Smooth muscle cell of the brain vasculature (primary cell): ENCODE measurements at regions not wholly inside any gene's neighbourhood (a gene's known extent, or its start where the extent isn't known, plus 50 kb on each side); places are given as distances from the start of the nearest gene placed in this dataset.

Experiments
- DNase-seq: peaks from one replicate; pipeline ENCODE4 v3.0.0-alpha.2; 2012; ENCODE audit warnings: low read depth, low spot score

DNA sequence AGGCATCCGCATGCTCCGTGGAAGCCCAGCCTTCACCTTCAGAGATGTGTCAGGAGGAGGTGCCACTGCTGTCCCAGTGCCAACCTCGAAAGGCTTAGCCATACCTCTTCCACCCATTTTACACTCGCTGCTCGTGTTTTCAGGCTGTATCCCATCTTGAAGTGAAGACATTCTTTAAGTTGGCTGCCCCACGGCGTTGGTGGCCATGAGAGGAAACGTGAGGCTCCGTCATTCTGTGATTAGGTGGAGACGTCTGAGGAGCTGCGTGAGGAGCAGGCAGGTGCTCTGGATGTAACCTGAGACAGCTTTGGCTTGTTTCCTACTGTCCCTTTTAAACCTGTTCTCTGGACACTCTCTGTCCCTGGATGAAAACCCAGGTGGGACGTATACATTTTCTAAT, 159.9 kb upstream of the RNF32 start:
- no peak for DNase-seq

DNA sequence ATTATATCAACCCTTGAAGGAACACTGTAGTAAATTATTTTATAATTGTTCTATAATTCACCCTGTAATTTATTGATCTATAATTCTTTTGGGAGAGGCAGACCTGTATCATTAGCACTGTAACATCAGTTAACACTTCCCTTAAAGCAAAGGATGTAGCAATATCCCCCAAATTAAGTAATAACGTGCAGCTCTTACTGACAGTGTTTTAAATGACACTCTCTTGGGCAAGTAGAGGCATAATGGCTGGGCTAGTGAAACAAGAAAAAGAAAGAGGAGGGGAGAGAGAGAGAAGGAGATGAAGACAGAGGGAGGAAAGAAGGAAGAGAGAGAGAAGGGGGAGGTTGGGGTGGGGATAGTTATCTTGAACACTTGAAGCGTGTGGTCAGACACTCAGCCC, 161.0 kb upstream of the RNF32 start:
- no peak for DNase-seq

DNA sequence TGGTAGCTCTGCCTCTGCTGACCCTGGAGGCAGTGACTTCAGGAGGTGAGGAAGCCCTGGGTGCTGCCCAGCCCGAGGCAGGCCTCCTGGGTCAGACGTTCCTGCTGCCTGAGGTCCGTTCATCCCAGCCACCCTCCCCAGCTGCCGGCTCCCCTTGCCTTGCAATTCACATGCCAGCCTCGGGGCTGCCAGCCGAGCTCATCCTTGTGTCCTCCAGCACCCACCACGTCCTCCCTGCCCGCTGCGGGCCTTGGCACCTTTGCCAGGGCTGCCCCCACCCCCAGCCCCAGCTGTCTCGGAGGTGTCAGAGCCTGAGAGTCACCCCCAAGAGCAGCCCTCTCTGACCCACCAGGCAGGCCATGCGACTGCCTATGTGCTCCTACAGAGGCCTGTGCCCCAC, 162.1 kb upstream of the RNF32 start:
- DNase-seq = no peak

DNA sequence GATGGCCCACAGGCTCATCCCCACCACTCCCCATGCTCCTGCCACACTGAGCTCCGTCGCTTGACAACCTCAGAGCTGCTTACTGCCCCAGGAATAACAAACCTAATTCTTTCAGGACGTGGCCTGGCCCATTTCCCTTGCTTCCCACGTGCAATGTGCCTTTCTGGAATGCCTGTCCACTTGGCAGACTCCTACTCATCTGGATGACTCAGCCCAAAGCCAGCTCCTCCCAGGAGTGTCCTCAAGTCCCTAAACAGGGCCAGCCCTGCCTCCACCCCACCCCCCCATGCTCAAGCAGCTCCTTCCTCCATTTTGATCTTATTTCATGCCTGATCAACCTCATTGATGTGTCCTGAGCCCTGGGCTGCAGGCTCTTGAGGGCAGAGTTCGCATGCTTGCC, 164.9 kb upstream of the RNF32 start:
- no peak for DNase-seq

DNA sequence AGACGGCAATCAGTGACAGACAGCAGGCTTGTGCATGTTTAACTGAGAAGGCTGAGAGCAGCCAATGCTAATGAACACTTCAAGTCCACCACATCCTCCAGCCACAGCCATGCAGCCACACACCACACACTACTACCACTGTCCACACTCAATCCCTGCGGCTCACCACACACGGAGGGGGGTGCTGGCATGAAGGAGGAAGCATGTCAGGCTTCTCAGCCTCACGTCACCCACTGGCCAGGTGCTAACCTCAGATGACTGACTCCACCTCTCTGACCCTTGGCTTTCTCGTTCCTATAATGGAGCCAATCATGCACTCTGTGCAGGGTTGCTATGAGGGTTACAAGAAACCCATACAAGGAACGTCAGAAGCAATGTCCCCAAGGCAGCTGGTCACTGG, 165.4 kb upstream of the RNF32 start:
- DNase-seq = no peak

DNA sequence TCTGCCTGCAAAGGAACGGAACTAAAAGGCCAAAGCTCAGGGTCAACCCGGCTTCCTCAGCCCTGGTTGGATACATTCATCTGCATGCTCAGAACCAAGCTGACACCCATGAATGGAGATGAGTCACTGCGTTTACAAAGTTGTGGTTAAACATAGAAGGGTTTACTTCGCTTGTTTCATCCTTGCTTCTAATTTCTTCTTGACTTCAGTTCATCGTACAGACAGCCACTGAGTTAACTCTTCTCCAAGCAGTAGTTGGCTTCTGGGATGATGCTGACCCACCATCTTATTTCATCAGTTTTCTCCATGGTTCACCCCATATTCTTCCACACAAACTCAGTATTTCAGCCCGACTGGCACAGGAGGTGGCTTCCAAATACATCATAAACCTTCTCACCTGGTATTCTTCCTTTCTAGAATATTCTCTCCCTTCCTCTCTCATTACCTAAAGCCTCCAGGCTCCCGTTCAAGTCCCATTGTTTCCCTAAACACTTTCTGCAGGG, 166.3 kb upstream of the RNF32 start:
- DNase-seq = peak; percentile 29

DNA sequence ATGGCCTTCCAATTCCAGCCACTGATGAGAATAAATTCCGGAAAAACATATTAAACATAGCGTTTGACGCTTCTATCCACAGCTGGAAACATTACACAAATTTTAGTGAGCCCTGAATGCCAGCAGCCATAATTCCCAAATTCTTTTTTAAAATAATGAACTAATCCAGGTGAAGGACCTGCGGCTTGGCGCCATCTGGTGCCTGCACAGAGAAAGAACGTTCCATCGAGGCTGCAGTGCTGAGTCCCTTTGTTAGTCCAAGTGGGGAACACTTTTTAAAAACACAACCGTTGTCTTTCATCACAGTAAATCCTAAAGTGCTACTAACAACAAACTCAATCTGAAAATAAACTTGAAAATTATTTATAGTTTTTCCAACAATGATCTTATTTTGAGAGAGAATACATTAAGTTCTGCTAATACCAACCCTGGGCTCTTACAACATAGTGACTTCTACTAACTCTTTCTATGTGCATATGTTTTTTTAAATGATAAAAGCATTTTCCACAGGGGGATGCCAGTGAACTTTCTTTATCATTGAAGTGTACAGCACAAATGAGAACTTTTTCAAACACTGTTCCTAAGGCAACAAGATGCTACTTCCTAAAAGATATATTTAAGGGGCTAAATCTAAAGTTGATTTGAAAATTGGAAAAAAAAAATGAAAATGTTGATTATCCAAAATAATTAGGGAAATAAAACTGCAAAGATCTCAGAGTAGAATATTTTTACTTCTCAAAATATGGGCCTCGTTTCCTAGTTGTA, 166.9 kb upstream of the RNF32 start:
- DNase-seq = no peak

DNA sequence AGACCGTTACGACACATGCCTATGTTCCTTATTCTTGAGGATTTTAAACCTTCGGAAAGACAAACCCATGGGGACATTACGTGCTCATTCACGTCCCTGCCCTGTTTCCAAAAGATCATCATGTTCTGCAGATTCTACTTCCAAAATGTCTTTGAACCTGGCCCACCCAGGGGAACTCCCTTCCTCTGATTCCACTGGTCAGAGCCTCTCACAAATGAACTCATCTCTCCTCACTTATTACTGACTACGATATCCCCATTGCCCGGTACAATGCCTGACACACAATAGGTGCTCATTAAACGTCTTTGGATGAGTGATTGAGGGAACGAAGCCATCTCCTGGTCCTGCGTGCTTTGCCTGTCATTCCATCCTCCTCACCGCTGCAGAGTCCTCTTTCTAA, 168.3 kb upstream of the RNF32 start:
- no peak for DNase-seq

DNA sequence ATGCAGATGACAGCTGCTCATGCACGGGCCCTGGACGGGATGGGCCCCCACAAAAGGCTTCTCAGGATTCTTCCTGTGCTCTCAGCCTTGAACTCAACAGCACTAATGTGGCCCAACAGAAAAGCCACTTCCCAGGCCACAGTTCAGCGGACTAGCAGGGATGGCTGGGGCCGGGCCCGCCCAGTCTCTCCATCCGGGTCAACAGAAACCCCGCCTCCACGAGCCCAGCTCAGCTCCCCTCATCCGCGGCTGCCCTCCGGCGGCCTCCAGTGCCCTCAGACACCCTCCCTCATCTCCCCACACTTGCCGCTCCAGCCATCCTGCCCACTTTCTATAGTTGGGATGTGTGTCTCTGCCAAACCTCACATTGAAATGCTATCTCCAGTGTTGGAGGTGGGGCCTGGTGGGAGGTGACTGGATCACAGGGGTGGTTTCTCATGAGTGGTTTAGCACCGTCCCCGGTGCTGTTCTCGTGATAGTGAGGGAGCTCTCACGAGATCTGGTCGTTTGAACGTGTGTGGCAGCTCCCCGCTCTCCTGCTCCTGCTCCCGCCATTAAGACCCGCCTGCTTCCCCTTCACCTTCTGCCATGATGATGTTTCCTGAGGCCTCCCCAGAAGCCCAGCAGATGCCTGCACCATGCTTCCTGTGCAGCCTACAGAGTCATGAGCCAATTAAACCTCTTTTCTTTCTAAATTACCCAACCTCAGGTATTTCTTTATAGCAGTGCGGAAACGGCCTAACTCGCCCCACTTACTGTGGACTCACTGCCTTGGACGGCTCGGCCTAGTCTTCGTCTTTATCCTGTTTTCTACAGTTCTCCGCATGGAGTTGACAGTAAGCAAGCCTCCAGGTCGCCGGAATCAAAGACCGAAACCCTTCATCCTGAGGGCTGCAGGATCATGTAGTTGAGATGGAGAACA, 169.9 kb upstream of the RNF32 start:
- DNase-seq = no peak

DNA sequence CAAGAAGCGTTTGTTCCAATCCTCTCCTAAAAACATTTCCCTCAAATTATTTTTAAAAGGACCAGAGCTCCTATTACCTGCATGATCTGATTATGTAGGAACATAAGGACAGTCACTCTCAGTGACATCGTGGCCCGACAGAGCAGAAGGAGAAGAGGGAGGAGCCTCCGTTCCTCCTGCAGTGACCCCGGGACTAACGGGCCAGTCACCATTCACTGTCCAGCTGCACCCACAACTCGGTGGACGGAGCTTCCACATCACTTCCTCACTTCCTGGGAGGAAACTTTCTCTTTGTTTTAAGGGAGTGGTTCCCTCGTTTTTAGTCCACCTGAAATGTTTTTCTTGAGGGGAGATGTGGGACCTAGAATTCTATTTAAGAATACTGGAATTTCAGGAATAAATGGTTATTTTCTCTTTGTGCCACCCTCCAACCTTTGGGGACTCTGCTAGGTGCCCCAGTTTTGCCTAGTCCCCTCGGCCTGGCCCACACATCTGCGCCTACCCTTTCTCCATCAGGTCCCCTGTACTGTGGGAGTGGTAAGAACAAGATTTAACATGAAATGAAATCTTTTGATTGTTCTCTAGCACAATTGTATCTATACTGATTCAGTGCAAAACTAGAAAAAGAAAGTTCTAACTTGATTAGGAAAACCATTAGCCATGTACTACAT, 173.5 kb upstream of the RNF32 start:
- DNase-seq = no peak

DNA sequence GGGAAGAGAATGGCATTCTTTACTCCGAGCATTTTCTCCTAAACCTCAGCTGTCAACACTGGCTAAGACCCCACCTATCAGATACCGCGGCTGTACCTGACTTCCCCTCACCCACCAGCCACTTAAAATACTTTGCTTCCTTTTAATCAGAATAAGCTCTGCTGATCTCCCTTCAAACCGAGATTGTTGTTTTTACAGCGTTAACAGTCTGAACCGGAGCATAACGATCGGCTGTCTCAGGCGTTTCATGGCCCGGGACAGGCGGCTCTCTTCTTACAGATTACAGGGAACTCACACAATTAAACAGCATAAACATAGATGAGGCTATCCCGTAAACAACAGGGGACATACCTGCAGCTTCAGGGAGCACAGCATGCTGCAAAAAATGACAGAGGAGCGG, 174.3 kb upstream of the RNF32 start:
- DNase-seq = no peak

DNA sequence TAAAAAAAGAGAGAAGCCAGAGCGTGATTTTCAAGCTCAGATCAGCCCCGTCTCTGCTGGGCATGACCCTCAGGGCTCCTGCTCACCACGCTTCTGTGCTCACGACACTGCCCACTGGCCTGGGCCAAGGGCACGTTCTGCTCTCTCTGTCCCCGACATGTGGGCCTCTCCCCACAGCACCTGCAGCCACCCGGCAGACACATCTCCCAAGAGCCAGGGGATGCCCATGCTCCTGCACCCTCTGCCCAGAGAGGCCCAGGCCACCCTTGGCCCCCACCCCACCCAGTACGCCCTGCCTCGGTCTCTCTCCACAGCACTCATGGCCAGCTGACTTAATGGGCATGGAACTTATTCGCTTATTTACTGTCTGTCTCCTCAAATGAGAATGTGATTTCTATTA, 175.4 kb upstream of the RNF32 start:
- DNase-seq = no peak

DNA sequence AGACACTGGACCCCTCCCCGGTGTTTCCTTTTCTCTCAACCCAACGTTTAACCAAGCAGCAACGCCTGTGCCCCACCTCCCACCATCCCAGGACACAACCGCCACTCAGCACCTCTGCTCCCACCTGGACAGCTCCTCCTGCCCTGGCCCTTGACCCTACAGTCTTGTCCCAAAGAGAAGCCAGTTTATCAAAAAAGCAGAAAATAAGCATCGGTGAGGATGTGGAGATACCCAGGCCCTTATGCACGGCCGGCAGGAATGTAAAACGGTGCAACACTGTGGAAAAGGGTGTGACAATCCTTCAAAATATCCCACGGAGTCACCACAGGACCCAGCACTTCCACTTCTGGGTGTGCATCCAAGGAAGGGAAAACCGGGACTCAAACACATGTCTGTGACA, 176.2 kb upstream of the RNF32 start:
- no peak for DNase-seq

DNA sequence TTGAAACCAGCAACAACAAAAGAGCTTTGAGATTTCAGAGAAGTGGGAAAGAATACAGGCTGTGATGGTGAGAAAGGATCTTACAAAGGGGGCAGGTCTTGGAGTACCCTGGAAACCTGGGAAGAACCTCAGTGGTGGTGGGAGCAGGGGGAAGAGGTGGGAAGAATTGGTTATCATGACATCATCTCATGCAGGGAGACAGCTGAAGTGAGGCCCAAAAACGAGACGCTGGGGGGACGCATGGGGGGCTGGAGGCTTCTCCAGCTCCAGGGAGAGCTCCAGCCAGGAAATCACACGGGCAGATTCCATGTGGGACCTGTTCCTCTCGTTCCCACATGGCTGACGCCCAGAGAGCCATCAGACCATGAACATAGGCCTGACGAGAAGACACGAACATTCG, 177.3 kb upstream of the RNF32 start:
- DNase-seq = no peak

DNA sequence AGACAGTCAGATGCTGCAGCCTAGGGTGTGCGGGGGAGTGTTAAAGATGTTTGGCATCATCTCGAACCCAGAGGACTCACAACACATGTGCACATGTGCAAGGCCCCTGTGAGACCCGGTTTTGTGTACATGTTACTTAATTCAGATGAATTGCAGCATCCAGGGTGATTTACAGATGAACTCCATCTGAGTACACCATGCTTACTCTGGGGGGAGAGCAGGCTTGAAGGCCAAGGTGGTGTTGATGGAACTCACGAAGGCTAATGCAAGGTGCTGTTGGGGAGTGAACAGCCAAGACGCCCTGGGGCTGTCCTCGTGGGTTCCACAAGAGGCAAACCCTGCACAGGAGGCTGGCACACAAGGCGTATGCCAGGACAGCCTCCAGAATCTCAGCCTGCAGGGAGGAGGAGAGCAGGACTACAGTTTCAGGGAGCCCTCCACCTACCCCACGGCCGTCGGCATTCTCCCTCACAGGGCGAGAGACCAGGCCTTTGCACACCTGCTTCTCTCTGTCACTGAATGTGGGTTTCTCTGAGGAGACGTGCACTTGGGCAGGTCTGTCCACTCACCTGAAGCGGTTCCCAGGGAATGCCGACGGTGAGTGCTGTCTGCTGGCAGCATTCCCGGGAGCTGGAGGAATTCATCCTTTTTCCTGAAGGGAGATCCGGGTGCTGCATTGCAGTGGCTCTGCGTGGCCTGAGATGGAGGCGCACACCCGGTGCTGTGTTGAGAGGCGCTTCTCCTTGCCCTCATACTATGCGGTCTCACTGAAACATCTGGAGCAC, 178.5 kb upstream of the RNF32 start:
- no peak for DNase-seq

DNA sequence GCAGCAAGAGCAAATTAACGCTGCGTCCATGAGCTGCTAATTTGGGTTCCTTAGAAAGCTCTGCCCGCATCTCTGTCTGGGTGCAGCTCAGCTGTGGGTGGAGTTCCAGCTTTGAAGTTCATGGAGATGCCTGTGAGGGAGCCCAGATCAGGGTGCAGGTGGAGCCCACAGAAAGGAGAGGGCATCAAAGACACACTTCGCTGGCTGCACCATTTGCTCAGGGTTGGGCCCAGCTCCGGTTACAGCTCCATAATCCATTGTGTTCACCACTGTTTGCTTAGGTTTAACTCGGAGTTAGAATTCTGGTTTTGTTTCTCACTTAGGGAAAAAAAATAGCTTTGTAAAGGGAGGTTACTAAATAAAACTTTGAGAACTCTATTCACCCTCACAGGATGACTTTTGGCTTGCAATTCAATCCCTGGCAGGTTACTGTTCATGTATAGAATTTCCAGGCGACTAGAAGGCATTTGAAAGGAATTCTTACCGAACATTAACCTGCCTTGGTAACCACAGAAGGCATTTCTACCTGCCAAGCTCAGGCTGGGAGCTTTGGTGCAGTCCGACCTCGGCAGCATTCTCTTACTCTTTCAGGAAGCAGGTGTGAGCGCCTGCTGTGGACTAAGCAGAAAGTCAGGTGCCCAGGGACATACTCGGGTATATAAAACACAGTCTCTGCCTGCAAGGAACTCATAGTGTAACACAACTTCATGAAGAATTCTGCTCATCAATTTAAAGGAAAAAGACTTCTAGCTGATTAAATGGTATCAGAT, 179.5 kb upstream of the RNF32 start:
- no peak for DNase-seq

DNA sequence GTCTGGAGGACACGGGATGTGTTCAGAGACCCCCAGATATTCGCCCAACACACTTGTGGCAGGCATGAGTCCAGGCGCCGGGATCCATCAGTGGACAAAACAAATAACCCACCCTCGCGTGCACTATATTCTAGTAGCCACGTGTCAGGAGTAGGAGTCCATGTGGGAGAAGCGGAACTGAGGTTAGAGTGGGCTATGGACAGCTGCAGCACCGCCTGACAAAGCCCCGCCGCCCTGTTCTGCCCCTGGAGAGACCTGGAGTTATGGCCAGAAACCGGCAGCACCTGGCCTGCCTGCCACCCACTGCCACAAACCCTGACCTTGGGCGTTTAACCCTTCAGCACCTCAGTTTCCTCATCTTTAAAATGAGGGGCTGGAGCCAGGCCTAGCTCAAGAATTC, 181.0 kb upstream of the RNF32 start:
- DNase-seq = no peak

DNA sequence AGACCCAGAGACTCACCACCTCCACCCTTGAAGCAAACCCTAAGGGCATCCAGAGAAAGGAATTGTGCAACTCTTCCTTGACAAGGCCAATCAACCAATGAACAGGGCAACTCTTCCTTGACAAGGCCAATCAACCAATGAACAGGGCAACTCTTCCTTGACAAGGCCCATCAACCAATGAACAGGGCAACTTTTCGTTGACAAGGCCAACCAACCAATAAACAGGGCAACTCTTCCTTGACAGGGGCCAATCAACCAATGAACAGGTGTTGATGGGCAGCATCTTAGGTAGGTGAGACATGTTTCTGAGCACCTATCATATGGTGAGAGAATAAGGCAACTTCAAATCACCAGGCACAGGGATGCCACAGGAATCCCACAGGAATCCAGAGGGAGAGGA, 181.5 kb upstream of the RNF32 start:
- no peak for DNase-seq

DNA sequence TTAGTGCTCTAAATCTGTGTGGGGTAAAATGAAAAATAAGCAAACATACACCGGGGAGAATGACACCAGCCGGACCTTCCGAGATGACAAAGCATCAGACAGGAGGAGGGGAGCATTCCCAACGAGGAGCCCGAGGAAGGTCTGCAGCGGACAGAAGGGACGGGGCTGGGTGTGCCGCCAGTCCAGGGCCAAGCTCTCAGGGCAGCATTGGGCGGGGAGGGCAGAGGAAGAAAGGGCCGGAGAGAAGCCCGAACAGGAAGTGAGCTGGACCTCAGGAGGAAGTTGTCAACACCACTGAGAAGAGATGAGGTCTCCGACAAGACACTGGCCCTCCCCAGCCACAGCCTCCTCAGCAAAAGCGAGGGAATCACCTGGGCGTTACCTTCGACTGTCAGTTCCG, 182.6 kb upstream of the RNF32 start:
- DNase-seq = no peak

DNA sequence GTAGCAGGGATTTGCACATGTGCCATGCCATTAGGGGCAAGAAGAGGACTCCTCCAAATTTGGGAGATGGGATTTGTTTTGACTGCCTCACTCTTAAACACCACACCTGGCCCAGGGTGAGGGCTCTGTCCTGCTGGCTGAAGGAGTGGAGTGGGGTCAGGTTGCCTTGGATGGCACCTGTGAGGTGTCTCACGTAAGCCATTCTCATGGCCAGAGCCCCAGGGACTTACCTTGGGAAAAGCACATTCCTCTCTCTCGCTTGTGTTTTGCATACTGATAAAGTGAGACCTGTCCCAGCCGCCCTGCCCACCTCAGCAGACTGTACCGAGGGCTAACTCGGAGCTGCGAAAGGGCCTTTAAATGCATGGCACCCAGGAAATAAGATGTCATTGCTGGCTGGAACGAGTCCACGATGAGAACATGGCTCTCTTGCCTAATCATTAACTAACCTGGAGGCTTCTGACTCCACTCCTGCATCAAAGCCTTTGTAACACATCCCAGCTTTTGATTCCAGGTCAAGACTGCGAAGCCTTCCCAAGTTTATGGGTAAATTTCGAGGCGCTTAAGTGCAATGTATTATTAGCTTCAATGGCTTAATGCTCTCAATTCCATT, 184.0 kb upstream of the RNF32 start:
- no peak for DNase-seq
